ENCODE measurements at regions not wholly inside any gene's neighbourhood (a gene's known extent, or its start where the extent isn't known, plus 50 kb on each side); places are given as distances from the start of the nearest gene placed in this dataset.

DNA sequence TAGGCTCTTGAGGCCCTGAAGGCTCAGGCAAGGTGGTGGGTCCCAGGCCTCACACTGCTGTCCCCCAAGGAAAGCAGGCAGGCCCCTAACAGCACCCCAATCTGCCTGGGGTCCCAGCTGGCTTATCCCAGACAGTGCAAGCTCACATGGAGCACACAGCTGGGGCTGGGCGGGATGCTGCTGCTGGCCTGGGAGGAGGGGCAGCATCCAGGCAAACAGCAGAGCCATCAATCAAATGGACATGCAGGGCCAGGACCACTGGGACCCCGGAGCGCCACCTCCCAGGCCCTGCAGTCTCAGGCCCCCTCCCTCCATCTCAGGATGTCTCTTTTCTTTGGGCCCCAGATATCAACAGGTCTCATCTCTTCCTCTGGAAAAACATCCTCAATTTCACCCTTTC is 140.3 kb downstream of the BRD1 start:
- TF ChIP-seq, protein P1, sequence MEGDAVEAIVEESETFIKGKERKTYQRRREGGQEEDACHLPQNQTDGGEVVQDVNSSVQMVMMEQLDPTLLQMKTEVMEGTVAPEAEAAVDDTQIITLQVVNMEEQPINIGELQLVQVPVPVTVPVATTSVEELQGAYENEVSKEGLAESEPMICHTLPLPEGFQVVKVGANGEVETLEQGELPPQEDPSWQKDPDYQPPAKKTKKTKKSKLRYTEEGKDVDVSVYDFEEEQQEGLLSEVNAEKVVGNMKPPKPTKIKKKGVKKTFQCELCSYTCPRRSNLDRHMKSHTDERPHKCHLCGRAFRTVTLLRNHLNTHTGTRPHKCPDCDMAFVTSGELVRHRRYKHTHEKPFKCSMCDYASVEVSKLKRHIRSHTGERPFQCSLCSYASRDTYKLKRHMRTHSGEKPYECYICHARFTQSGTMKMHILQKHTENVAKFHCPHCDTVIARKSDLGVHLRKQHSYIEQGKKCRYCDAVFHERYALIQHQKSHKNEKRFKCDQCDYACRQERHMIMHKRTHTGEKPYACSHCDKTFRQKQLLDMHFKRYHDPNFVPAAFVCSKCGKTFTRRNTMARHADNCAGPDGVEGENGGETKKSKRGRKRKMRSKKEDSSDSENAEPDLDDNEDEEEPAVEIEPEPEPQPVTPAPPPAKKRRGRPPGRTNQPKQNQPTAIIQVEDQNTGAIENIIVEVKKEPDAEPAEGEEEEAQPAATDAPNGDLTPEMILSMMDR (IDR thresholded peaks at IDR 0.05; ENCODE audit: insufficient read depth, low read length), result no peak
- TF ChIP-seq POLR2AphosphoS5 (IDR thresholded peaks at IDR 0.05; ENCODE audit: low read depth) (no peak), SPI1 (IDR thresholded peaks at IDR 0.05; ENCODE audit: borderline replicate concordance, low read depth) (no peak)

Data from HL-60 (cell line).